Breast epithelium (tissue), 4 donors: ENCODE measurements at regions not wholly inside any gene's neighbourhood (a gene's known extent, or its start where the extent isn't known, plus 50 kb on each side); places are given as distances from the start of the nearest gene placed in this dataset.

Experiments used
- DNase-seq, 2 donors: peaks; one replicate each; pipeline ENCODE4 v3.0.0-alpha.2; 2019; ENCODE audit warnings: low spot score in 2 of 2
- H3K27ac ChIP-seq, 2 donors: fragments of 200-600 bp; sonication (generic) in 1 of 2; one replicate each; pipeline ENCODE4 v1.5.1; 2016 to 2019; ENCODE audit warnings: mild to moderate bottlenecking in 1 of 2
- H3K27me3 ChIP-seq, 2 donors: fragments of 200-600 bp; sonication (generic) in 1 of 2; one replicate each; pipeline versions ENCODE4 v1.5.1 to v1.6.0; 2017 to 2019; ENCODE audit warnings: control low read depth in 1 of 2, mild to moderate bottlenecking in 1 of 2
- H3K36me3 ChIP-seq: fragments of 200-600 bp; one replicate; pipeline ENCODE4 v1.5.1; 2019
- H3K4me1 ChIP-seq, 2 donors: fragments of 200-600 bp; sonication (generic); one replicate each; pipeline ENCODE4 v1.5.1; 2016 to 2019; ENCODE audit warnings: control low read depth in 1 of 2
- H3K4me3 ChIP-seq, 3 donors: fragments of 200-600 bp; sonication (generic); 1 replicate in 2 of 3; 2 replicates in 1 of 3; pipeline ENCODE4 v1.5.1; 2016 to 2019; ENCODE audit warnings: mild to moderate bottlenecking in 3 of 3, moderate library complexity in 2 of 3
- H3K9me3 ChIP-seq, 2 donors: fragments of 200-600 bp; sonication (generic) in 1 of 2; one replicate each; pipeline ENCODE4 v1.5.1; 2016 to 2019; ENCODE audit warnings: control low read depth in 1 of 2
- POLR2A ChIP-seq: fragments of 450-650 bp; IDR thresholded peaks from one replicate; pipeline ENCODE4 v1.6.1; 2016; ENCODE audit warnings: antibody characterized with exemption, mild to moderate bottlenecking, moderate library complexity
- POLR2AphosphoS5 ChIP-seq, 3 donors: sonication (generic); formaldehyde crosslinking; IDR thresholded peaks; one replicate each; pipeline ENCODE4 v1.6.1; 2017; ENCODE audit warnings: antibody characterized with exemption in 3 of 3
- intact Hi-C: fragments of 100-400 bp; cut with DNase I; formaldehyde crosslinking; loops from one replicate; pipeline ENCODE4 v1.15.1; 2023; ENCODE audit warnings: low total_unique reads
- TF ChIP-seq, protein P1 (sequence below), 3 donors: fragments of 450-650 bp; IDR thresholded peaks; one replicate each; pipeline ENCODE4 v1.5.1; 2016 to 2017; ENCODE audit warnings: antibody characterized with exemption in 3 of 3, mild to moderate bottlenecking in 3 of 3, moderate library complexity in 3 of 3

DNA sequence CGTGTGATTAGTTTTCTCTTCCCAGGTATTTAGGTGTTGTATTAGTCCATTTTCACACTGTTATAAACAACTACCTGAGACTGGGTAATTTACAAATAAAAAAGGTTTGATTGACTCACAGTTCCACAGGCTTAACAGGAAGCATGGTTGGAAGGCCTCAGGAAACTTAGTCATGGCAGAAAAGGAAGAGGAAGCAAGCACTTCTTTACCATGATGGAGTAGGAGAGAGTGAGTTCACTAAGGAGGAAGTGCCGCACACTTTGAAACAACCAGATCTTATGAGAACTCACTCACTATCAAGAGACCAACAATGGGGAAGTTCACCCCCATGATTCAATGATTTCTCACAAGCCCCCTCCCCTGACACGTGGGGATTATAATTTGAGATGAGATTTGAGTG, 1343.7 kb upstream of the GOT2 start:
- TF ChIP-seq POLR2A (no peak), POLR2AphosphoS5 (IDR thresholded peaks at IDR 0.05) (no peak)
- TF ChIP-seq, protein P1, sequence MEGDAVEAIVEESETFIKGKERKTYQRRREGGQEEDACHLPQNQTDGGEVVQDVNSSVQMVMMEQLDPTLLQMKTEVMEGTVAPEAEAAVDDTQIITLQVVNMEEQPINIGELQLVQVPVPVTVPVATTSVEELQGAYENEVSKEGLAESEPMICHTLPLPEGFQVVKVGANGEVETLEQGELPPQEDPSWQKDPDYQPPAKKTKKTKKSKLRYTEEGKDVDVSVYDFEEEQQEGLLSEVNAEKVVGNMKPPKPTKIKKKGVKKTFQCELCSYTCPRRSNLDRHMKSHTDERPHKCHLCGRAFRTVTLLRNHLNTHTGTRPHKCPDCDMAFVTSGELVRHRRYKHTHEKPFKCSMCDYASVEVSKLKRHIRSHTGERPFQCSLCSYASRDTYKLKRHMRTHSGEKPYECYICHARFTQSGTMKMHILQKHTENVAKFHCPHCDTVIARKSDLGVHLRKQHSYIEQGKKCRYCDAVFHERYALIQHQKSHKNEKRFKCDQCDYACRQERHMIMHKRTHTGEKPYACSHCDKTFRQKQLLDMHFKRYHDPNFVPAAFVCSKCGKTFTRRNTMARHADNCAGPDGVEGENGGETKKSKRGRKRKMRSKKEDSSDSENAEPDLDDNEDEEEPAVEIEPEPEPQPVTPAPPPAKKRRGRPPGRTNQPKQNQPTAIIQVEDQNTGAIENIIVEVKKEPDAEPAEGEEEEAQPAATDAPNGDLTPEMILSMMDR (IDR thresholded peaks at IDR 0.05) = no peak
- intact Hi-C loops = no loop called here
- no peaks in the 10 kb centered on the region for H3K9me3 ChIP-seq
- no peaks in the 10 kb centered on the region for H3K36me3 ChIP-seq
- no peak for DNase-seq
- H3K4me1 ChIP-seq = no peaks in the 10 kb centered on the region
- no peaks in the 10 kb centered on the region for H3K27me3 ChIP-seq
- H3K4me3 ChIP-seq = no peak overlapping the region
- H3K27ac ChIP-seq = no peak overlapping the region

DNA sequence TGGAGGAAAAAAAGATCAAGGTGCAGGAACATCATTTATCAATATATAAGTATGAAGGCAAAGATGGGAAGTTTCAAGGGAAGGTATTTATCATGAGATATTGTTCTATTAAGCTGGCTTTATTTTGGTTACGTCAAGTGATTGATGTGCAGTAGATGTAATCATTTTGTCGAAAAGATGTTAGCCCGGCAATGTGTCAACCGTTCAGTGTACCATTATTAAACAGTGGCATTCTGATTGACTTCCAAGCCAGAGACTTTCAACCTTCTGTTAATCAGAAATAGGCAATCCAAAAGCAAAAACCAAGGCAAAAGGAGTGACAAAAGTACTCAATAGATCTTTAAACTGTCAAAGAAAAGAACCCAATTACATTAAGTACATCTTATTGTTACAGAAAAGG, 1340.3 kb upstream of the GOT2 start:
- no peak for DNase-seq
- intact Hi-C loops = no loop called here
- no peaks in the 10 kb centered on the region for H3K36me3 ChIP-seq
- no peaks in the 10 kb centered on the region for H3K27me3 ChIP-seq
- no peak overlapping the region for H3K27ac ChIP-seq
- H3K4me1 ChIP-seq = no peaks in the 10 kb centered on the region
- no peaks in the 10 kb centered on the region for H3K9me3 ChIP-seq
- H3K4me3 ChIP-seq = no peak overlapping the region
- TF ChIP-seq, protein P1 (IDR thresholded peaks at IDR 0.05) = no peak
- TF ChIP-seq POLR2A (no peak), POLR2AphosphoS5 (IDR thresholded peaks at IDR 0.05) (no peak)

DNA sequence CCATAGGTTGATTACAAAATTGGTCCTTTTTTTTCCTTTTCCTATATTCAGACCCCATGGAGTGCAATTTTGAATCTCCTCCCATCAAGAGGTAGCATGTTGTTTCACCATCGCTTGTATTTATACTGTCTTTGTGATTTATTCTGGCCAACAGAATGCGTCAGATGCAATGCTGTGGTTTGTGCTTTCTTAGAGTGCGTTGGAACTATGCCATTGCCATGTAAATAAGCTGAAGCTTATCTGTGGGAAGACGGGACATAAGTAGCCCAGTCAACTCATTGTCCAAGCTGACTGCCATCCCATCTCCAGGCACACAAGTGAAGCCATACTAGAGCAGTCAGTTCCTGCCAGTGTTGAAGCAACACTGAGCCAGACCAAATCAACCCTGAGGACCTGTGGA, 1339.3 kb upstream of the GOT2 start:
- no peaks in the 10 kb centered on the region for H3K9me3 ChIP-seq
- H3K4me3 ChIP-seq = no peak overlapping the region
- intact Hi-C loops = no loop called here
- TF ChIP-seq POLR2A (no peak), POLR2AphosphoS5 (IDR thresholded peaks at IDR 0.05) (no peak)
- TF ChIP-seq, protein P1 (IDR thresholded peaks at IDR 0.05) = no peak
- DNase-seq = no peak
- no peak overlapping the region for H3K27ac ChIP-seq
- H3K36me3 ChIP-seq = no peaks in the 10 kb centered on the region
- H3K27me3 ChIP-seq = no peaks in the 10 kb centered on the region
- no peaks in the 10 kb centered on the region for H3K4me1 ChIP-seq

DNA sequence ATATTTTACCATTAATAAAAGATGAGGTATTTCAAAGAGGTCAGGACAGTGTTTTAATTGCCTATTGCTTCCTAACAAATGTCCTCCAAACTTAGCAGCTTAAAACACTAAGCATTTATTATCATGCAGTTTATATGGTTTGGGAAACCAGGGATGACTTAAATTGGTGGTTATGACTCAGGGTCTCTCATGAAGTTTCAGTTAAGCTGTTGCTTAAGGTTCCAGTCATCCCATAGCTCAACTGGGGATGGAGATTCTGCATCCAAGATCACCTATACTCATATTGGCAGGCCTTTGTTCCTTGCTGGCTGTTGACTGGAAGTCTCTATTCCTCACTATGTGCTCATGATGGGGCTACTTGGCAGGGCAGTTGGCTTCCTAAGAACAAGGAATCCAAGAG, 1329.9 kb upstream of the GOT2 start:
- Histone ChIP-seq H3K4me3 (no peak overlapping the region), H3K36me3 (no peaks in the 10 kb centered on the region), H3K4me1 (no peaks in the 10 kb centered on the region), H3K27me3 (no peaks in the 10 kb centered on the region), H3K9me3 (no peaks in the 10 kb centered on the region), H3K27ac (no peak overlapping the region)
- intact Hi-C loops = no loop called here
- DNase-seq = no peak
- TF ChIP-seq POLR2AphosphoS5 (IDR thresholded peaks at IDR 0.05) (no peak), POLR2A (no peak)
- TF ChIP-seq, protein P1 (IDR thresholded peaks at IDR 0.05) = no peak

DNA sequence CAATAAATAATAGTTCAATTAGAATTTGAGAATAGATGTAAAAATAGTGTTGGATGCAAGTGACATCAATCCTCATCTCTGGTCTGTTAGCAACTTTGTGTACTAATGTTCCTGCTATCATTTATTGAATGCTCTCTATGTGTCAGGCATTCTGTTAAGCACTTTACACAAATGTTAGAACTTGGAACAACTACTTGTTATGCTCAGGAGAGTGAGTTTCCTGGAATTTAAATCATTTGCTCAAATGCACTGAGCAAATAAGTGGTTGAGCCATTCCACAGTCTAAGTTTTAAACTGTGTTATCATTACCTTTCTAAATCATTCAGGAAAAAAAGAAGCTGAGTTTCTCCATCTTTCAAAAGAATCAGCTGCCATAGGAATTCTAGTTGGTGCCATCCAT, 1327.3 kb upstream of the GOT2 start:
- TF ChIP-seq, protein P1 (IDR thresholded peaks at IDR 0.05) = no peak
- no peak for TF ChIP-seq POLR2AphosphoS5 (IDR thresholded peaks at IDR 0.05)
- no peak for TF ChIP-seq POLR2A
- no peak for DNase-seq
- Histone ChIP-seq H3K27ac (no peak overlapping the region), H3K4me3 (no peak overlapping the region), H3K9me3 (no peaks in the 10 kb centered on the region), H3K4me1 (no peaks in the 10 kb centered on the region), H3K27me3 (no peaks in the 10 kb centered on the region), H3K36me3 (no peaks in the 10 kb centered on the region)
- intact Hi-C loops = no loop called here
